C4-2B (cell line): ENCODE measurements at regions not wholly inside any gene's neighbourhood (a gene's known extent, or its start where the extent isn't known, plus 50 kb on each side); places are given as distances from the start of the nearest gene placed in this dataset.

Source experiments
- H3K27ac ChIP-seq: fragments of 450-650 bp; 2 replicates; pipeline ENCODE4 v1.5.1; 2017
- CTCF ChIP-seq: fragments of 450-650 bp; conservative IDR thresholded peaks from 2 replicates; pipeline ENCODE4 v1.5.1; 2017; ENCODE audit warnings: mild to moderate bottlenecking
- ZFX ChIP-seq: fragments of 450-650 bp; IDR thresholded peaks from 2 replicates; pipeline ENCODE4 v1.6.1; 2017

GRCh38 chr2:107543793-107544192, 282.9 kb upstream of the RGPD4 start:
- TF ChIP-seq CTCF (no peak), ZFX (no peak)
- no peak overlapping the region for H3K27ac ChIP-seq

GRCh38 chr2:107545066-107545465, 281.6 kb upstream of the RGPD4 start:
- TF ChIP-seq ZFX (no peak), CTCF (no peak)
- H3K27ac ChIP-seq, result no peak overlapping the region

DNA sequence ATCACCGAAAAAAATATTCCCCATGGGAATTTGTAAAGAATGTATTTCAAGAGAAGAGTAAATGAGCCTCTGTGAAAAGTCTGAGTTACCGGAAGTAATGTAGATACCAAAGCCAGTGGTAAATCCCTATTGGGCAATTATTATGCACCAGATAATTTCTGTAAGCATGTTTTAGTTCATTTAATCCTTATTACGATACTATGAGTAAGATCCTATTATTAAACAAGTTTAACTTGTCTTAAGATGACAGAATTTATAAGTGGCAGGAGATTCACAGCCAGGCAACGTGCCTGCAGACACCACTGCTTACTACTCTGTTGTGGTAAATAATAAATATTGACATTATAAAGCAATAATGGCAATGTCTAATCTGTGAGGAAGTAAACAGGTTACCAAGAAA, 280.8 kb upstream of the RGPD4 start:
- no peak overlapping the region for H3K27ac ChIP-seq
- TF ChIP-seq ZFX (no peak), CTCF (no peak)

DNA sequence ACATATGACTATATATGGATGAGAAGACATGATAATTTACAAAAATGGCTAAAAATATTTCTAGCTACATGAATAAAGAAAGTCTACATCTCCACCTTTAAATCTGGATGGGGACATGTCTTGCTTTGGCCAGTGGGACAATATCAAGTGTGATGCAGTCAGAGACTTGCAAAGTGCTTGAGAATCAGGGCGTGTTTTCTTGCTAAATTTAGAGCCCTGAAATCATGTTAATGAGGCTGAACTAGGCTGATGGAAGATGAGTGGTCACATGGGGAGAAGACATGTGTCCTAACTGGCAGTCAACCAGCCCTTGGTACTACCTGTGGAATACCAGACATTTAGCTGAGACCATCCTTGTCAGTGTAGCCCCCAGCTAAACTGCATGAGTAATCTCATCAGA, 278.5 kb upstream of the RGPD4 start:
- no peak overlapping the region for H3K27ac ChIP-seq
- TF ChIP-seq CTCF, result no peak
- TF ChIP-seq ZFX, result no peak

DNA sequence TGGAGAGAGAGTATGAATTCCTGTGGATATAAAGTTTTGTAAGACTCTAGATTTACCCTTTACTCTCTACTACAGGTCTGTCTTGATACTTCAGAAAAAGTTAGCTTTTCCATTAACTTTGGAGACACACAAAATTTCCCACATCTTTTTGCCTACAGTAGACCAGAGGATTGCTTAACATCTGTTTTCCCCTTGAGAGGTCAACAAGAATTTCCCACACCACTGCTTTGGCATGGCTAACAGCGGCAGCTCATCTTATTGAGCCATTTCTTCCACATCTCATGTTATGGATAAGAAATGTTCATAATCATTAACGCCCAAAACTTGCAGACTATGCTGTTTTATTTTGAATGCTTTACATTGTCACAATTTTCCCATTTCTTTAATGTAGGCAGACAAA, 273.6 kb upstream of the RGPD4 start:
- TF ChIP-seq CTCF (no peak), ZFX (no peak)
- H3K27ac ChIP-seq, result no peak overlapping the region

GRCh38 chr2:107553539-107553938, 273.2 kb upstream of the RGPD4 start:
- TF ChIP-seq CTCF, result no peak
- TF ChIP-seq ZFX, result no peak
- H3K27ac ChIP-seq, result no peak overlapping the region

- TF ChIP-seq ZFX (no peak), CTCF (no peak)
Observed at GRCh38 chr2:107556038-107556627, 270.6 kb upstream of the RGPD4 start.

More at GRCh38 chr2:107556038-107556627, 270.6 kb upstream of the RGPD4 start:
- H3K27ac ChIP-seq, result no peak overlapping the region
